GM18861 (cell line): ENCODE measurements at regions not wholly inside any gene's neighbourhood (a gene's known extent, or its start where the extent isn't known, plus 50 kb on each side); places are given as distances from the start of the nearest gene placed in this dataset.
"Not testable (repeated sequence)": the region's sequence is repeated elsewhere in the genome, so short reads cannot be mapped to it uniquely, and the experiment has no call there.

Source experiments
- ATAC-seq: cut with Tn5 transposase; IDR thresholded peaks from one replicate; pipeline ENCODE4 v1.9.1; 2021; ENCODE audit not compliant: unreplicated experiment

GRCh38 chr2:198314559-198315153, 510.3 kb downstream of the PLCL1 start:
- ATAC-seq = peak; percentile 57

GRCh38 chr2:198312596-198313483, 508.4 kb downstream of the PLCL1 start:
- no peak for ATAC-seq

DNA sequence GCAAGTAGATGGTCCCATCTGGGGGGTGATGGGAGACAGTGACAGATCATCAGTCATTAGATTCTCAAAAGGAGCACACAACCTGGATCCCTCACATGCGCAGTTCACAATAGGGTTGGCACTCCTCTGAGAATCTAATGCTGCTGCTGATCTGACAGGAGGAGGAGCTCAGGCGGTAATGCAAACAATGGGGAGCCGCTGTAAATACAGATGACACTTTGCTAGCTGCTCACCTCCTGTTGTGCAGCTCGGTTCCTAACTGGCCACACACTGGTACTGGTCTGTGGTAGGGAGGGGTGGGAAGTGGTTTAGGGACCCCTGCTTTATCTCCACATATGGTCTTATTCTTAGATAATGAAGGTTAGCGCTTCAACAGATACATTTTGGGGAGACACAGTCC, 506.6 kb downstream of the PLCL1 start:
- ATAC-seq = no peak

DNA sequence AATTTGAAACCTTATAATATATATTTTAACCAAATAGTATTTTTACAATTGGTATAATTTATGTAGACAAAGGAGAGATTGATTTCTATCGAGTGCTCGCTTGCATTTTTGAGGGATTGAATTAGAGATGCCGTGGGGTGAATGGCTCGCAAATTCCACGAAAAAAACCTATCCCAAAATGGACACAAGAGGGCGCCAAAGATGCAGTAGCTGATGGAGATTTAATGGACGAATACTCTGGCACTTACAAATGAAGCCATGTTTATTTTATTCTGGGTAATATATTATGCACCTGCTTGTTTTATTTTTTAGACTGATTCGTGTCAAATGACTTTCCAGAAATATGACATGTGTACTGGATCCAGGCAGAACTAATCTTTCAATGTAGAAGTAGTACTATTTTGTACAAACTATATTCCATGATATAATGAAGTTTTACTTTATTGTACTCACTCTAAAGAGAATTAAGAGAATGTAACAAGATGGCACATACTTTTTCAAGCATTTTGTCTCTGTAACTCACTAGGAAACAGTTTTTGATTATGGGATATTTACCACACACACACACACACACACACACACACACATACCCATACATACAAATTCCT, 505.4 kb downstream of the PLCL1 start:
- ATAC-seq = no peak

DNA sequence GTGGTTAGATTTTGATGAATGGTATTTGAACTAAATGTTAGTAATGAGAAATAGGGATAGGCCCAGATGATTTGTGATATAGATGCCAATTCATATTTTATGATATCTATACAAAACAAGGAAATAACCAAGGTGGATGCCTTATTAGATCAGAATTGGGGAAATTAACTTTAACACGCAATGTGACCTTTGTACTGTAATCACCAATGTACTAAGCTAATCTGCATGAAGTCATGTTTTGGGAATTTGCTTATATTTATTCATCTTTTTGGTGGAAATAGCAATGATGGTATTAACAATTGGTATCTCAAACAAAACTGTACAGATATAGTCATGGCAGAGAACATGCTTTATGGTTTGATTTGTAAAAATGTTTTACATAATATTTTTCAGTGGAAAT, 504.7 kb downstream of the PLCL1 start:
- ATAC-seq = no peak

GRCh38 chr2:198308368-198308767, 504.0 kb downstream of the PLCL1 start:
- ATAC-seq = no peak

DNA sequence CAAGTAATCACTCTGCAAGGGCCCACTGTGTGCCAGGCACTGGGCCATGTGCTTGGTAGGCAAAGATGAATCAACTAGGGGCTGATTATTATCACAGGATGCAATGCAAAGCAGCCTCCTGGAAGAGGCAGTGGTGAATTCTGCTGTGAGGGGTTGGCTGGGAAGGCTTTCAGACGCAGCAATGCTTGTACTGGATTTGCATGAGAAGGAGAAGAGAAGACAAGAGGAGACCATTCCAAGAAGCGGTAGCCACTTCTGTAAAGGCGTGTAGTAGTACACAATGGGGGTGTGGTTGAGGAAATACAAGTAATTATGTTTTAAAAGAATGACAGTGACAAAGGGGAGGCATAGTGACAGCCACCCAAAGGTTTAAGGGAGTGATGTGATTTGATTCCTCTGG, 502.7 kb downstream of the PLCL1 start:
- ATAC-seq = no peak

DNA sequence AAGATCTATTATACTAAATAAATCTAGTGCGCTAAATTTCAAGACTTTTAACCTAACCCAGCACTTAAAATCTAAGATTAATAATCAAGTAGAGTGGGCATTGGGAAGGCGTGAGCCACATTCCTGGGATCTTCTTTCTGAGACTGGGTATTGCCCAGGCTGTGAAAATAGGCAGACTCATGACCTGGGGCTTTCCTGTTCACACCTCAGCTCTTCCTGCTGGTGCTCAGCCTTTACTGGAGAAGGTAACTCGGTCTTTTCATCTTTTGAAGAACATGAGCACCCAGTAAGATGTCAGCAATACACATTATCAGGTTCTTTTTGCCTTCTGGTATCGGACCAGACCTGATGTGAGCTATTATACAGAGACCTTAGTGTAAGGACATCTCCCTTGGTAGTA, 500.5 kb downstream of the PLCL1 start:
- no peak for ATAC-seq

GRCh38 chr2:198297350-198297749, 493.0 kb downstream of the PLCL1 start:
- ATAC-seq = no peak

DNA sequence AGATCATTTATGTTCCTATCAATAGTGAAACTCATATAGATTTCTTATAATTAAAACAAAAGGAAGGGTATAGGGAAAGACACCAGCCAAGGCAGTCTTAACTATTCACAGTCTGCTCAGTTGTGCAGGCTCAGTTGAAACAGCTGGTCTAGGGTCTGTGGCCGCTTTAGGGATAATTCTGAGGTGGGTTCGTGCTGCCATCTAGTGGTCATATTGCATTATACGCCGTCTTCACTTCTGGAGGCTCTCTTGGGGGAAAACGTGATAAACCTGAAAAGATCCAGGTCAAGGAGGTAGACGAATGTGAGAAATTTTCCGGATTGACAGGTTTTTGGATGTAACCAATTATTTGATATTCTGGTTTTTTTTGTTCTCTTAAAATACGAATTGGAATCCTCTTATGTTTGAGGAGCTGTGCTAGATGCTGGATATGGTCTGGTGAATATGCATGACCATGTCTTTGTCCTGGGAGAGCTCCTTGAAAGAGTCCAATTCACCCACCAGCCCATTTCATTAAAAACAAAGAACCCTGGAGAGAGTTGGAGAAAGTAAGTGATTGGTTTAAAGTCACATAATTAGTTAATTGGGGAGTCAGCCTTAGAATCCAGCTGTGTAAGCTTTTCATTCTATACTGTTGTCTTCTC, 492.4 kb downstream of the PLCL1 start:
- ATAC-seq = peak; percentile 79

- ATAC-seq = no peak
Observed at GRCh38 chr2:198293281-198293680, 488.9 kb downstream of the PLCL1 start.

GRCh38 chr2:198289811-198290210, 485.4 kb downstream of the PLCL1 start:
- ATAC-seq = no peak

DNA sequence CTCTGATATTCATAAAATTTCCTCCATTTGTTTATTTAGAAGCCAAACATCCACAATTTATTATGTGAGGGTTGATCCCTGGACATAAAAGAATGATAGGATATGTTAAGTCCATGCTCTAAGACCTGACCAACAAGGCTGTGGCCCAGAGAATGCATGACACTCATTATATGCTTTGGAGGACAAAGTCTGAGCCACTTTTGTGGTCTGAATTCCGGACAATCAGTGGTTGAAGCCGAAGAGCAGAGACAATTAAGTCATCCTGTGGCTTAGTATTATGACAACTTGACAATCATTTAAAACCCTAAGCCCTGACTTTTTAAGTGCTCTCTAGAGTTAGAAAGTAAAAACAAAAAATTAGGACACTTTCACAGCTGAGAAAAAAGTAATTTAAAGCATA, 483.3 kb downstream of the PLCL1 start:
- no peak for ATAC-seq

GRCh38 chr2:198285216-198285615, 480.8 kb downstream of the PLCL1 start:
- no peak for ATAC-seq

- ATAC-seq = no peak
Observed at GRCh38 chr2:198283146-198283545, 478.8 kb downstream of the PLCL1 start.

- no peak for ATAC-seq
Observed at GRCh38 chr2:198282061-198282460, 477.7 kb downstream of the PLCL1 start.

DNA sequence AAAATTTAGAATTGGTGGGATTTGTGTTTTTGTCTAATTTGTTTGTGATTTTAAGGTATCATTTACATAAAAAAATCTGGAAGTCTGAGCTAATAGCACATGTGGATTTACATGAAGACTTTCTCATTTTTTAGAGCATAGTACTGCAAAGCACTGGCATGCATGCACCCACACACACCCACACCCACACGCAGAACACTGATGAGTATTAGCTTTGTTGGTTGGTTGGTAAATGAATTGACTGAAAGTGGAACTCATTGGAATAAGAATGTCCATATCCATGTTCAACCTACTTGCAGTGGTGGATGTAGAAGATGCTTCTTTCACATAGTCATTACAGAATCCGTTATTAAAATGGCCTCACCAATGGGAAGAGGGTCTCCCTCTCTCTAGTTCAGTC, 475.8 kb downstream of the PLCL1 start:
- ATAC-seq = no peak

DNA sequence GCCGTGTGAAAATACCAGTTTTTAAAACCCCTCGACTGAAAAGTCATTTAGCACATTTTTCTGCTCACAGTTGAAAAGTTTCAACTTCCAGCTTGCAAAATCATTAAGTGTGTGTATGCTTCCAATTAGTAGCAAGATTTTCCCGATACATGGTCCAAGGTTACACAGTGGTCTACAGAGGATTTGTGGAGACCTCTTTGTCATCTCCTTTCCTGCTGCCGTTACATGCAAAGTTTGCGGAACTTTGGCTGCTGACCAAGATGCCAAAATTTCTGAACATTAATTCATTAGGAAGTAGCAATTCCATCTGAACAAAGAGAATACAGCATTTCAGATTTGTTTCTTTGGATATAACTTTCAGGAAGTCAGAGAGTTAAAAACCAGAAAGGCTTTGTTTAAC, 474.6 kb downstream of the PLCL1 start:
- ATAC-seq = no peak

GRCh38 chr2:198277181-198277580, 472.8 kb downstream of the PLCL1 start:
- ATAC-seq = no peak

DNA sequence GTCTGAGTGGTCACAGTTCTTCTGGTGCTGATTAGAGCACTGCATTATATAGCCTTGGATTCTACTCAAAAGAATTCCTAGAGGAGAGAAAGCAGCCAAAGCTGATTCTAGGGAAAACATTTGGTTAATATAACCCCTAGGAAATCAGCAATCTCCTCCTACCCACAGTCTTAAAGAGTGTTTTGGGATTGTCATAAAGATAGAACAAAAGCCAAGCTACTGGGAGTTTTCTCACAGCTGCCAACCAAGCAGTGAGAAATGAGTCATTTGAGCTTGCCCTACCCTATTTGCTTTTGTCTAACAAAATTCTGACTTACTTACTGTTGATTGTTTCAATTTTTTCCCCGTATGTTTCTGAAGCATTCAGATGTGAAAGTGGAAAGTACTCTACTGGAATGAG, 469.3 kb downstream of the PLCL1 start:
- no peak for ATAC-seq

DNA sequence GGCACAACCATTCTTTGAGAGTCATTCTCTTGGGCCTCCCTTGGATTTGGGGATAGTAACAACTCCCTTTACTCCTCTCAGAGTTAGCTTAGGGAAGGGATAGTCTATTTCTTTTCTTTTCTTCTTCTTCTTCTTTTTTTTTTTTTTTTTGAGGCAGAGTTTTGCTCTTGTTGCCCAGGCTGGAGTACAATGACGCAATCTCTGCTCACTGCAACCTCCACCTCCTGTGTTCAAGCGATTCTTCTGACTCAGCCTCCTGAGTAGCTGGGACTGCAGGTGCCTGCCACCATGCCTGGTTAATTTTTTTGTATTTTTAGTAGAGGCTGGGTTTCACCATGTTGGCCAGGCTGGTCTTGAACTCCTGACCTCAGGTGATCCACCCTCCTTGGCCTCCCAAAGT, 465.8 kb downstream of the PLCL1 start:
- not testable (repeated sequence) for ATAC-seq

DNA sequence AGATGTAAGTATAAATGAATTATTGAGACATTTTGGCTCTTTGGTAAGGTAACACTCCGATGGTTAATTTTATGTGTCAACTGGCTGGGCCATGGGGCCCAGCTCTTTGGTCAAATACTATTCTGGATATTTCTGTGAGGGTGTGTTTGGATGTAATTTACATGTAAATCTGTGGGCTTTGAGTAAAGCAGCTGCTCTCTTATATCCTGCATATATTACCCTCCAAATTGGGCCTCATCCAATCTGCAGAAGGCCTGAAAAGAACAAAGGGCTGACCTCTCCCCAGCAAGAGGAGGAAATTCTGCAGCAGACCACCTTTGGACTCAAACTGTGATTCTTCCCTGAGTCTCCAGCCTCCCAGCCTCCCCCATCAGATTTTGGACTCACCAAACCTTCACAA, 464.1 kb downstream of the PLCL1 start:
- no peak for ATAC-seq
